ENCODE measurements at regions not wholly inside any gene's neighbourhood (a gene's known extent, or its start where the extent isn't known, plus 50 kb on each side); places are given as distances from the start of the nearest gene placed in this dataset.
"Not testable (repeated sequence)": the region's sequence is repeated elsewhere in the genome, so short reads cannot be mapped to it uniquely, and the experiment has no call there.

DNA sequence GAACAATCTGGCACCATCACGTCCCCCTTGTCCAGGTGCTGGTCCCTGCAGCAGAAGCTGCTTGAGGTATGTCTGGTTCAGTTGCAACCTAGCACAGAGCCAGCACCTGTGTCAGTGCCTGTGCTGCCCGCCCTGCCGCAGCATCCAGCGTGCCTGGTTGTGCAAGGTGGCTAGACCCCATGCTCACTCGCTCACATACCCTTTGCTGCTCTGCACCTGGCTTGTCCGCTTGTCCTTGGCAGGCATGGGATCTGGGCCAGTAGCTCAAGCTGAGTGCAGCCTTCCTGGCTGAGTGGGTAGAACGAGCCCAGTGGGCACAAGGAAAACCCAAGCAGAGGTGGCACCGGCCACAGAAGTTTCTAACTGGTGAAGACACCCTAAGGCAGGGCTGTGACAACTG, 314.6 kb upstream of the KYNU start:
- H3K27ac ChIP-seq (ENCODE audit: low read depth in 1 of 2, low read length in 1 of 2) = no peak overlapping the region
- no peak overlapping the region for H3K4me3 ChIP-seq (ENCODE audit: low read length in 2 of 2)
- DNase-seq (ENCODE audit: low read depth in 6 of 9, low spot score in 9 of 9) = no peak
- peaks cover 0 to 3% of the 10 kb centered on the region in 2 donors for H3K9me3 ChIP-seq (ENCODE audit: control insufficient read depth in 2 of 2, insufficient read depth in 1 of 2, low read length in 1 of 2)
- no peaks in the 10 kb centered on the region for H3K36me3 ChIP-seq (ENCODE audit: control insufficient read depth in 2 of 2, insufficient read depth in 2 of 2, low read length in 1 of 2)
- 94% methylated on average over 8 of the region's 8 CpGs for WGBS
- no peaks in the 10 kb centered on the region for H3K4me1 ChIP-seq (ENCODE audit: control insufficient read depth in 2 of 2, insufficient read depth in 2 of 2, low read length in 2 of 2)
- H3K27me3 ChIP-seq (ENCODE audit: control insufficient read depth in 2 of 2, insufficient read depth in 1 of 2, low read length in 1 of 2) = no peaks in the 10 kb centered on the region

DNA sequence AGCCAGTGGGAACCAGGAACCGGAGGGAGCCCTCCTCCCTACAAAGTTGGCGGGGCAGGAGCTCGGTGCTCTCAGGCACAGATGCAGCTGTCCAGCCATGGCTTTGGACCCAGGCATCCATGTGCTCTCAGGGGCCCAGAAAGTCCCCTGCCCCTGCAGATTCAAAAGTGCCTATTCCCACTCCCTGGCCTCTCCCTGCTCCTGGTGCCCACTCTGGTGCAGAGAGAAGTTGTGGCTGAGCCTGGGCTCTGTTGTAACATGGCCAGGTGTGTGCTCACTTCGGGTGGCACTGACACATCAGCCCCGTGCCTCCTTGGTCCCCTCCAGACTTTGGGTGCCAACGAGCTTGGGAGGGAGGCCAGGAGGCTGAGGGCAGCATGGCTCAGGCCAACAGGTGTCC, 315.8 kb upstream of the KYNU start:
- 94% methylated on average over 6 of the region's 6 CpGs for WGBS
- no peaks in the 10 kb centered on the region for H3K4me1 ChIP-seq (ENCODE audit: control insufficient read depth in 2 of 2, insufficient read depth in 2 of 2, low read length in 2 of 2)

DNA sequence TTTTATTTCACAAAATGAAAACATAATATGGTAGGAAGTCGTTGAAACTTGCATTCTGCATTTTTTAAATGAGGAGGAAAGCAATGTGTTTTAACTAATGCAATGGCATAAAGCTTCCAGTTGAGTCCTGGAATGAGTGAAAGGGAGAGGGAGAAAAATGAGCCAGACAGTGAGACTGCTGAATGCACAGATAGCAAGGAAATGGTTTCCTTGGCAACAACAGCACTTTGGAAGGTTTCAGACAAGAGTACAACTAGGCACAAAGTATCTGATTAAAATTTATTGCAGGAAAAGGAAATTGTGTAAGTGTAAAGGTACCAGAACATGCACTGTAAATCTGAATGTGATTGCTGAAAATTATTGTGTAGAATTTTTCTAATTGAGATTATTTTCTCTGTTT, 320.1 kb upstream of the KYNU start:
- no peak for DNase-seq (ENCODE audit: low read depth in 6 of 9, low spot score in 9 of 9)
- Histone ChIP-seq H3K4me3 (ENCODE audit: low read length in 2 of 2) (no peak overlapping the region), H3K27me3 (ENCODE audit: control insufficient read depth in 2 of 2, insufficient read depth in 1 of 2, low read length in 1 of 2) (no peaks in the 10 kb centered on the region), H3K9me3 (ENCODE audit: control insufficient read depth in 2 of 2, insufficient read depth in 1 of 2, low read length in 1 of 2) (peaks cover 0 to 3% of the 10 kb centered on the region in 2 donors), H3K27ac (ENCODE audit: low read depth in 1 of 2, low read length in 1 of 2) (no peak overlapping the region), H3K4me1 (ENCODE audit: control insufficient read depth in 2 of 2, insufficient read depth in 2 of 2, low read length in 2 of 2) (no peaks in the 10 kb centered on the region), H3K36me3 (ENCODE audit: control insufficient read depth in 2 of 2, insufficient read depth in 2 of 2, low read length in 1 of 2) (no peaks in the 10 kb centered on the region)
- 26% methylated on average over 1 of the region's 1 CpG for WGBS

More for the DNA sequence above, 315.8 kb upstream of the KYNU start:
- Histone ChIP-seq H3K36me3 (ENCODE audit: control insufficient read depth in 2 of 2, insufficient read depth in 2 of 2, low read length in 1 of 2) (no peaks in the 10 kb centered on the region), H3K4me3 (ENCODE audit: low read length in 2 of 2) (no peak overlapping the region), H3K27ac (ENCODE audit: low read depth in 1 of 2, low read length in 1 of 2) (no peak overlapping the region), H3K27me3 (ENCODE audit: control insufficient read depth in 2 of 2, insufficient read depth in 1 of 2, low read length in 1 of 2) (no peaks in the 10 kb centered on the region), H3K9me3 (ENCODE audit: control insufficient read depth in 2 of 2, insufficient read depth in 1 of 2, low read length in 1 of 2) (peaks cover 0 to 3% of the 10 kb centered on the region in 2 donors)
- DNase-seq (ENCODE audit: low read depth in 6 of 9, low spot score in 9 of 9) = no peak

DNA sequence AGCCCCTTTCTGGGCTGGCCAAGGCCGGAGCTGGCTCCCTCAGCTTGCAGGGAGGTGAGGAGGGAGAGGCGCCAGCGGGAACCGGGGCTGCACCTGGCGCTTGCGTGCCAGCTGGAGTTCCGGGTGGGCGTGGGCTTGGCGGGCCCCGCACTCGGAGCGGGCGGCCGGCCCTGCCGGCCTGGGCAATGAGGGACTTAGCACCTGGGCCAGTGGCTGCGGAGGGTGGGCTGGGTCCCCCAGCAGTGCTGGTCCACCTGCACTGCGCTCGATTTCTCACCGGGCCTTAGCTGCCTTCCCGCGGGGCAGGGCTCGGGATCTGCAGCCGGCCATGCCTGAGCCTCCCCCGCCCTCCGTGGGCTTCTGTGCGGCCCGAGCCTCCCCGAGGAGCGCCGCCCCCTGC, 331.5 kb upstream of the KYNU start:
- not testable (repeated sequence) for DNase-seq (ENCODE audit: low read depth in 6 of 9, low spot score in 9 of 9); H3K27me3 ChIP-seq (ENCODE audit: control insufficient read depth in 2 of 2, insufficient read depth in 1 of 2, low read length in 1 of 2); H3K4me3 ChIP-seq (ENCODE audit: low read length in 2 of 2); H3K36me3 ChIP-seq (ENCODE audit: control insufficient read depth in 2 of 2, insufficient read depth in 2 of 2, low read length in 1 of 2); H3K27ac ChIP-seq (ENCODE audit: low read depth in 1 of 2, low read length in 1 of 2); H3K9me3 ChIP-seq (ENCODE audit: control insufficient read depth in 2 of 2, insufficient read depth in 1 of 2, low read length in 1 of 2); H3K4me1 ChIP-seq (ENCODE audit: control insufficient read depth in 2 of 2, insufficient read depth in 2 of 2, low read length in 2 of 2)
- WGBS = 95% methylated on average over 30 of the region's 30 CpGs

DNA sequence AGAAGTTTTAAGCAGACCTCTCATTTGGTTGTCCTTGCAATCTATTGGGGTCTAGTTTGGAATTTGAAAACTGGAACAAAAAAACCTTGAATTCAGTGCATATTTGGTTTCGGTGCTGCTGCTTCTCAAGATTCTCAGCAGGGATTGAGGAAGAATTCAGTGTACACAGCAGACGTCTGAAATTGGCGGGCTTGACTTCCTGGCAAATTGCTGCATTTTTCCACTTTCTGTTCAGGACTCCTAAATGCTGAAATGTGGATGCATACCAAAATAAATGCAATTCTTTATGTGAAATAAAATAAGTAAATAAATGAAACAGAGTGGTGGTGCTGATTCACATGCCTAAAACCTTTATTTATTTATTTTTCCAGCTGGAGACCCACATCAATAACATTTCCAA, 332.4 kb upstream of the KYNU start:
- Histone ChIP-seq H3K27ac (ENCODE audit: low read depth in 1 of 2, low read length in 1 of 2) (no peak overlapping the region), H3K4me1 (ENCODE audit: control insufficient read depth in 2 of 2, insufficient read depth in 2 of 2, low read length in 2 of 2) (no peaks in the 10 kb centered on the region), H3K36me3 (ENCODE audit: control insufficient read depth in 2 of 2, insufficient read depth in 2 of 2, low read length in 1 of 2) (no peaks in the 10 kb centered on the region), H3K27me3 (ENCODE audit: control insufficient read depth in 2 of 2, insufficient read depth in 1 of 2, low read length in 1 of 2) (no peaks in the 10 kb centered on the region), H3K4me3 (ENCODE audit: low read length in 2 of 2) (no peak overlapping the region), H3K9me3 (ENCODE audit: control insufficient read depth in 2 of 2, insufficient read depth in 1 of 2, low read length in 1 of 2) (no peaks in the 10 kb centered on the region)
- WGBS = 81% methylated on average over 3 of the region's 3 CpGs
- DNase-seq (ENCODE audit: low read depth in 6 of 9, low spot score in 9 of 9) = no peak

DNA sequence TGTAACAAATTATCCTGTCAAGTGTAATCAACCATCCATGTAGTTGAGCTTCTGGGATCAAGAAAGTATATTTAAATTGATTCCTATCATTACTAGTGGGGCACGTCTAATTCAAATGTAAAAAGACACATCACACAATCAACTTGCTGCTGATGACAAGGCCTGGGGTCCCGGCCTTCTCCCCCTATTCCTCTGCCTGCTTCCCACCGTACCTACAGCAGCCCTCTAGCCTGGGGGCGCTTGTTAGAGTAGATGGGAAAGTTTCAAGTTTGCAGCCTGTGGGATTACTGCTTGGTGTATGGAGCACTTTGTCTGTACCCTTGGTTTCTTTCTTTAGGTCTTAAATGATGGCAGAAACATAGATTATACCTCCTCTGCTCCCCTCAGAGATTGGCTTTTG, 333.3 kb upstream of the KYNU start:
- WGBS = 69% methylated on average over 4 of the region's 4 CpGs
- Histone ChIP-seq H3K9me3 (ENCODE audit: control insufficient read depth in 2 of 2, insufficient read depth in 1 of 2, low read length in 1 of 2) (no peaks in the 10 kb centered on the region), H3K27me3 (ENCODE audit: control insufficient read depth in 2 of 2, insufficient read depth in 1 of 2, low read length in 1 of 2) (no peaks in the 10 kb centered on the region), H3K27ac (ENCODE audit: low read depth in 1 of 2, low read length in 1 of 2) (no peak overlapping the region), H3K4me1 (ENCODE audit: control insufficient read depth in 2 of 2, insufficient read depth in 2 of 2, low read length in 2 of 2) (no peaks in the 10 kb centered on the region), H3K36me3 (ENCODE audit: control insufficient read depth in 2 of 2, insufficient read depth in 2 of 2, low read length in 1 of 2) (no peaks in the 10 kb centered on the region), H3K4me3 (ENCODE audit: low read length in 2 of 2) (no peak overlapping the region)
- DNase-seq (ENCODE audit: low read depth in 6 of 9, low spot score in 9 of 9) = no peak

DNA sequence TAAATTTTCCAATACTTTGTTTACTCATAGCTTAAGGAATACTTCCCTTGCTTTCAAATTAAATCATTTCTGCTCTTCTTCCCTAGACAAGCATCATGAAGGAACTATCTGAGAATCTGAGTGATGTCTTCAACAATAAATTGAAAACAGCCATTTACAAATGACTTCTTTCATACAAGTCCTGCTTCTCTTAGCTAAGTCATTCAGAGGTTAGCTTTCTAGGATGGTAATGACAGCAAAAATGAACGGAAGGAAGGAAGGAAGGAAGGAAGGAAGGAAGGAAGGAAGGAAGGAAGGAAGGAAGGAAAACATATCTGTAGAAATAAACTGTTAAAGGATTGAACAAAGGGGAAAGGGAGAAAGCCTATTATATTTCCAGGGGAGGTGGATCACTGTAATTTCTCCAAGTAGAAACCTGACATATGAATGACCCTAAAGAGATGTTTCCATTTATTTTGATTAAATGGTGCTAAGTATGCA, 335.0 kb upstream of the KYNU start:
- Histone ChIP-seq H3K4me3 (ENCODE audit: low read length in 2 of 2) (no peak overlapping the region), H3K4me1 (ENCODE audit: control insufficient read depth in 2 of 2, insufficient read depth in 2 of 2, low read length in 2 of 2) (no peaks in the 10 kb centered on the region), H3K9me3 (ENCODE audit: control insufficient read depth in 2 of 2, insufficient read depth in 1 of 2, low read length in 1 of 2) (no peaks in the 10 kb centered on the region), H3K27me3 (ENCODE audit: control insufficient read depth in 2 of 2, insufficient read depth in 1 of 2, low read length in 1 of 2) (no peaks in the 10 kb centered on the region), H3K36me3 (ENCODE audit: control insufficient read depth in 2 of 2, insufficient read depth in 2 of 2, low read length in 1 of 2) (no peaks in the 10 kb centered on the region), H3K27ac (ENCODE audit: low read depth in 1 of 2, low read length in 1 of 2) (no peak overlapping the region)
- no peak for DNase-seq (ENCODE audit: low read depth in 6 of 9, low spot score in 9 of 9)
- 37% methylated on average over 1 of the region's 1 CpG for WGBS

DNA sequence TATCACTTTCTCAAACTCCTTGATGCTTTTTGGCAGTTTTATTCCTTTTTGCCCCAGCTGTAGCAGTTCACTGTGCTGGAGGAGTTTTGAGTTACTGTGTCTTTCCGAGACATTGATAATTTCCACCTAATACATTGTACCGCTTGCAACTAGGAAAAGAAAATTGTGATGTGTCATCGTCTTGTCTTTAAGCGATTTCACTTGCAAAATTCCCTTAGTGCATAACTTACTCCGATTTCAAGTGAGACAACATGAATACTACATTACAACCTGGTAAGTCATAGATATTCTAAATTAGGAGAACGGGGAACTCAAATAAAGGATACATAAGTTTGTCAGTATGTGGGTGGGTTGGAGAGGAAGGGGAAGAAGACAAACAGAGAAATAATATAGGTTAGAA, 340.5 kb upstream of the KYNU start:
- no peak for DNase-seq (ENCODE audit: low read depth in 6 of 9, low spot score in 9 of 9)
- H3K4me3 ChIP-seq (ENCODE audit: low read length in 2 of 2) = no peak overlapping the region
- no peaks in the 10 kb centered on the region for H3K4me1 ChIP-seq (ENCODE audit: control insufficient read depth in 2 of 2, insufficient read depth in 2 of 2, low read length in 2 of 2)
- no peaks in the 10 kb centered on the region for H3K36me3 ChIP-seq (ENCODE audit: control insufficient read depth in 2 of 2, insufficient read depth in 2 of 2, low read length in 1 of 2)
- H3K27ac ChIP-seq (ENCODE audit: low read depth in 1 of 2, low read length in 1 of 2) = no peak overlapping the region
- 94% methylated on average over 6 of the region's 6 CpGs for WGBS
- no peaks in the 10 kb centered on the region for H3K9me3 ChIP-seq (ENCODE audit: control insufficient read depth in 2 of 2, insufficient read depth in 1 of 2, low read length in 1 of 2)
- no peaks in the 10 kb centered on the region for H3K27me3 ChIP-seq (ENCODE audit: control insufficient read depth in 2 of 2, insufficient read depth in 1 of 2, low read length in 1 of 2)

DNA sequence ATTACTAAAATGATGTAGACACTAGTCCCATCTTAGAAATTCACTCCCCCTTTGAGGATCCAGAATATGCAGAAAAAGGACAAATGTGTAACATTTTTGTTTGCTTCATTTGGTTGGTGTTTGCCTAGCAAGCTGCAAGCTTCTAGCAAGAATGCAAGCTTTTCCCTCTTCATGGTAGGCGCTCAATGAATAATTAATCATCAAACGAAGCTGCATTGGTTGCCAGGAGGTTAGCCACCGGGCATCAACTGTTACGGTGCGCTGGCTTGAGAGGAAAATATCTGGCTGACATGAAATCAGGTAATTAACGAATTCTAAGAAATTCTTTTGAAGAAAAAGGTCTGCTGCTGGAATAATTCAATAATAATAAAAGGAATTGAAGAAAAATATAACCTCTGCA, 341.0 kb upstream of the KYNU start:
- no peak for DNase-seq (ENCODE audit: low read depth in 6 of 9, low spot score in 9 of 9)
- H3K4me1 ChIP-seq (ENCODE audit: control insufficient read depth in 2 of 2, insufficient read depth in 2 of 2, low read length in 2 of 2) = no peaks in the 10 kb centered on the region
- H3K9me3 ChIP-seq (ENCODE audit: control insufficient read depth in 2 of 2, insufficient read depth in 1 of 2, low read length in 1 of 2) = no peaks in the 10 kb centered on the region
- H3K27me3 ChIP-seq (ENCODE audit: control insufficient read depth in 2 of 2, insufficient read depth in 1 of 2, low read length in 1 of 2) = no peaks in the 10 kb centered on the region
- 92% methylated on average over 6 of the region's 6 CpGs for WGBS
- no peaks in the 10 kb centered on the region for H3K36me3 ChIP-seq (ENCODE audit: control insufficient read depth in 2 of 2, insufficient read depth in 2 of 2, low read length in 1 of 2)
- H3K27ac ChIP-seq (ENCODE audit: low read depth in 1 of 2, low read length in 1 of 2) = no peak overlapping the region
- H3K4me3 ChIP-seq (ENCODE audit: low read length in 2 of 2) = no peak overlapping the region

DNA sequence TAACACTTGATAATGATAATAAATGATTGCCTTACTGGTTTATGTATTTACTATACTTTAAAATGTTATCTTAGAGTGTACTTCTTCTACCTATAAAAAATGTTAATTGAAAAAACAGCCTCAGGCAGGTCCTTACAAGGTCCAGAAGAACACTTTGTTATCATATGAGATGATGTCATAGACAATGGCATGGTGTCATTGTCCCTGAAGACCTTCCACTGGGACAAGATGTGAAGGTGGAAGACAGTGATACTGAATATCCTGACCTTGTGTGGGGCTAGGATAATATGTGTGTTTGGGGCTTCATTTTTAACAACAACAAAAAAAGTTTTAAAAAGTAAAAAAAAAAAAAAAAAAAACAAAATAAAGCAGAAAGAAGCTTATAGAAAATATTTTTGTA, 342.2 kb upstream of the KYNU start:
- no peak overlapping the region for H3K4me3 ChIP-seq (ENCODE audit: low read length in 2 of 2)
- H3K4me1 ChIP-seq (ENCODE audit: control insufficient read depth in 2 of 2, insufficient read depth in 2 of 2, low read length in 2 of 2) = no peaks in the 10 kb centered on the region
- no peak overlapping the region for H3K27ac ChIP-seq (ENCODE audit: low read depth in 1 of 2, low read length in 1 of 2)
- DNase-seq (ENCODE audit: low read depth in 6 of 9, low spot score in 9 of 9) = no peak
- H3K9me3 ChIP-seq (ENCODE audit: control insufficient read depth in 2 of 2, insufficient read depth in 1 of 2, low read length in 1 of 2) = no peaks in the 10 kb centered on the region
- H3K36me3 ChIP-seq (ENCODE audit: control insufficient read depth in 2 of 2, insufficient read depth in 2 of 2, low read length in 1 of 2) = no peaks in the 10 kb centered on the region
- no peaks in the 10 kb centered on the region for H3K27me3 ChIP-seq (ENCODE audit: control insufficient read depth in 2 of 2, insufficient read depth in 1 of 2, low read length in 1 of 2)

Data from thymus (tissue), 11 donors.